ENCODE measurements at regions not wholly inside any gene's neighbourhood (a gene's known extent, or its start where the extent isn't known, plus 50 kb on each side); places are given as distances from the start of the nearest gene placed in this dataset.

- DNase-seq (ENCODE audit: low read depth, low spot score), result no peak
- H3K27ac ChIP-seq (ENCODE audit: low read depth, low read length), result no peak overlapping the region
- peaks cover 11% of the 10 kb centered on the region; the same call in 1 of the 2 replicates for H3K9me3 ChIP-seq (ENCODE audit: control insufficient read depth, insufficient read depth, low read length)
- H3K4me3 ChIP-seq (ENCODE audit: low read depth, low read length), result no peak overlapping the region
- POLR2A ChIA-PET, result no interaction called here
- no peak for TF ChIP-seq CTCF (IDR thresholded peaks at IDR 0.05; ENCODE audit: low read depth, low read length)
- H3K27me3 ChIP-seq (ENCODE audit: control insufficient read depth, insufficient read depth, low read length), result no peaks in the 10 kb centered on the region
- CTCF ChIA-PET, result no interaction called here
Measured at GRCh38 chr3:18657858-18658820, 233.0 kb upstream of the SATB1 start.

- ChIA-PET POLR2A (no interaction called here), CTCF (no interaction called here)
- no peak for TF ChIP-seq CTCF (IDR thresholded peaks at IDR 0.05; ENCODE audit: low read depth, low read length)
- peaks cover 14% of the 10 kb centered on the region; the same call in 1 of the 2 replicates for H3K9me3 ChIP-seq (ENCODE audit: control insufficient read depth, insufficient read depth, low read length)
- H3K4me3 ChIP-seq (ENCODE audit: low read depth, low read length), result no peak overlapping the region
- DNase-seq (ENCODE audit: low read depth, low spot score), result no peak
- H3K27ac ChIP-seq (ENCODE audit: low read depth, low read length), result no peak overlapping the region
- no peaks in the 10 kb centered on the region for H3K27me3 ChIP-seq (ENCODE audit: control insufficient read depth, insufficient read depth, low read length)
Measured at GRCh38 chr3:18656866-18657265, 231.7 kb upstream of the SATB1 start.

- H3K27me3 ChIP-seq (ENCODE audit: control insufficient read depth, insufficient read depth, low read length), result no peaks in the 10 kb centered on the region
- peaks cover 14% of the 10 kb centered on the region; the same call in 1 of the 2 replicates for H3K9me3 ChIP-seq (ENCODE audit: control insufficient read depth, insufficient read depth, low read length)
- no peak for TF ChIP-seq CTCF (IDR thresholded peaks at IDR 0.05; ENCODE audit: low read depth, low read length)
- DNase-seq (ENCODE audit: low read depth, low spot score), result no peak
- no peak overlapping the region for H3K4me3 ChIP-seq (ENCODE audit: low read depth, low read length)
- CTCF ChIA-PET, result no interaction called here
- H3K27ac ChIP-seq (ENCODE audit: low read depth, low read length), result no peak overlapping the region
- POLR2A ChIA-PET, result no interaction called here
Measured at GRCh38 chr3:18656410-18656809, 231.3 kb upstream of the SATB1 start.

GRCh38 chr3:18655827-18656226 is 230.7 kb upstream of the SATB1 start:
- Histone ChIP-seq H3K9me3 (ENCODE audit: control insufficient read depth, insufficient read depth, low read length) (peaks cover 14% of the 10 kb centered on the region; the same call in 1 of the 2 replicates), H3K27ac (ENCODE audit: low read depth, low read length) (no peak overlapping the region), H3K27me3 (ENCODE audit: control insufficient read depth, insufficient read depth, low read length) (no peaks in the 10 kb centered on the region), H3K4me3 (ENCODE audit: low read depth, low read length) (no peak overlapping the region)
- TF ChIP-seq CTCF (IDR thresholded peaks at IDR 0.05; ENCODE audit: low read depth, low read length), result no peak
- ChIA-PET POLR2A (no interaction called here), CTCF (no interaction called here)
- no peak for DNase-seq (ENCODE audit: low read depth, low spot score)

- CTCF ChIA-PET, result no interaction called here
- Histone ChIP-seq H3K27ac (ENCODE audit: low read depth, low read length) (no peak overlapping the region), H3K27me3 (ENCODE audit: control insufficient read depth, insufficient read depth, low read length) (no peaks in the 10 kb centered on the region), H3K4me3 (ENCODE audit: low read depth, low read length) (no peak overlapping the region), H3K9me3 (ENCODE audit: control insufficient read depth, insufficient read depth, low read length) (peaks cover 11% of the 10 kb centered on the region; the same call in 1 of the 2 replicates)
- TF ChIP-seq CTCF (IDR thresholded peaks at IDR 0.05; ENCODE audit: low read depth, low read length), result no peak
- POLR2A ChIA-PET, result no interaction called here
- no peak for DNase-seq (ENCODE audit: low read depth, low spot score)
Measured at GRCh38 chr3:18652781-18653180, 227.6 kb upstream of the SATB1 start.

Measured in AG04450 (cell line).